SH-SY5Y (cell line): ENCODE measurements at regions not wholly inside any gene's neighbourhood (a gene's known extent, or its start where the extent isn't known, plus 50 kb on each side); places are given as distances from the start of the nearest gene placed in this dataset.

Experiments
- GATA2 ChIP-seq: IDR thresholded peaks from 2 replicates; pipeline ENCODE4 v1.6.1; 2011; ENCODE audit warnings: mild to moderate bottlenecking, low read depth, low read length
- GATA3 ChIP-seq: IDR thresholded peaks from 2 replicates; pipeline ENCODE4 v1.6.1; 2011; ENCODE audit warnings: low read depth, mild to moderate bottlenecking, low read length, moderate library complexity

DNA sequence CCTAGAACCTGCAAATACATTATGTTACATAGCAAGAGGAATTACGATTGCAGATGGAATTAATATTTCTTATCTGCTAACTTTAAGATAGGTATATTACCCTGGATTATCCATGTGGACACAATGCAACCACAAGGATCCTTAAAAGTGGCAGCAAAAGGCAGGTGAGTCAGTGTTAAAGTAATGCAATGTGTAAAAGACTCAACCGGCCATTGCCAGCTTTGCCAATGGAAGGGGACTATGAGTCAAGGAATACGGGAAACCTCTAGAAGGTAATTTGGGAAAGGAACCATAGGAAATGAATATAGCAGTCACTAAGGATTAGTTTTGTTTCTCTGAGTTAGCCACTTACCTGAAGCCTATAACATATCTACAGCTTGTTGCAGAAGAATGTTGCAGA is 692.1 kb upstream of the ZP4 start:
- TF ChIP-seq GATA3, result no peak
- TF ChIP-seq GATA2, result no peak

DNA sequence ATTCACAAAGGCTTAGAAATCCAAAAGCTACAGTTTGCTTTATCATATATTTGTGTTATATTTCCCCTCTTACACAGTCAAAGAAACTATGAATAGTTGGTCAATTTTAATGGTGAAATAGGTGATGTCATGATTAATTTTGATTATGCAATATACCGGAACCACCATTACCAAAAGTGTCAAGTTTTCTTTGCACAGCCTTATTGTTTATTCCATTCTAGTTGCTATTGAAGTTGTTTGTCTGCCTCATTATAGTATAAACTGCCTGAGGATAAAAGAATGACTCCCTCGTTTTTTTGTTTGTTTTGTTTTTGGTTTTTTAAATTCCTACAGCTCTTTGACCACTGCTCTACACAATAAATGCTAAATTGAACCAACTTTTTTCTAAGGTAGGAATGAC is 690.6 kb upstream of the ZP4 start:
- TF ChIP-seq GATA2, result no peak
- TF ChIP-seq GATA3, result no peak

DNA sequence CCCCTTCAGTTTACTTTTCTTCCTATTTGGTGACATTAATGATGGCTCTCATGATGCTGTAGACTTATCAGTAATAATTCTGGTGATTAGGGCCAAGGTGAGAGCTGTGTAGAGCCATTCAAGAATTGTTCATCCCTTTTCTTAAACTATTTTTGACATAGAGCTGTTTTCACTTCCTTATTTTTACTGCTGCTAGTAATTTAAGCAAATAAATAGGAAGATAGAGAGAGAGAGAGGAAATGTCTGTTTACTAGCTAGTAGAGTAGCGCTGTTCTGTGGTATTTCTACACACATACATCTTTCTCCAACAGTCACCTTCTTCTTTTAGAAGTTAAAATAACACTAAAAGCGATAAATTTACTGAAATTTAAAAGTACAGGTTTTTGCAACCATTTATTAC is 678.0 kb upstream of the ZP4 start:
- TF ChIP-seq GATA2, result no peak
- no peak for TF ChIP-seq GATA3

DNA sequence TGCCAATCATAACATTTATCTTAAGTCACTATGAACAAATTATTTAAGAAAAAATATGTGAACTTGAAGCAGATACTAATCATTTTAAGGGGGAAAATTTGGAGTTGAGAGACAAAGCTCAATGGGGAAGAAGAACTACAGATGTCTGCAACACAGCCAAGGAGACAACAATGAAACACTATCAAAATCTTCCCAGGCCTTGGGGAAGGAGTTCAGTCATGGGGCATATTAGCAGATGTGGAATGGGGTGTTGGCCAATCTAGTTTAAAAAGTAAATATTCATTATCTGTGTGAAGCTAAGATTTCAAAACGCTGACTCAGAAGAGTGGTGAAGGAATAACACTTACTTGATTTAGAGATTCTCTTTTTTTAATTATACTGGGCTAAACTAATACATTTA is 671.6 kb upstream of the ZP4 start:
- TF ChIP-seq GATA3 (no peak), GATA2 (no peak)

DNA sequence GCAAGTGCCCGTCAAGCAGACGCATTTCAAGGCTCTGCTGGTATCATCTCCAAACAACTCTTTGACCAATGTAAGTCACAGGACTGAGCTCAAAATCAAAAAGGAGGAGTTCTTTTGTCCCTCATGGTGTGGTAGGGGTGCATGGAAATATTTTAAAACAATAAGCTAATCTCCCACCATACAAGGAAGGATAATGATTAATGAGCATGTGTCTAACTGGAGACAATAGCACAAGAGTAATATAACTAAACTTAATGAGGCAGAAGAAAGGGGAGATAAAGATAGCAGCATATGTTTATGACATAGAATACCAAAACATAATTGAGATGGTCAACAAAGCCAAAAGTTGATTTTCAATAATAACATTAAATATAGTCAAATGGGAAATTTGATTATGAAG is 668.0 kb upstream of the ZP4 start:
- no peak for TF ChIP-seq GATA2
- no peak for TF ChIP-seq GATA3

DNA sequence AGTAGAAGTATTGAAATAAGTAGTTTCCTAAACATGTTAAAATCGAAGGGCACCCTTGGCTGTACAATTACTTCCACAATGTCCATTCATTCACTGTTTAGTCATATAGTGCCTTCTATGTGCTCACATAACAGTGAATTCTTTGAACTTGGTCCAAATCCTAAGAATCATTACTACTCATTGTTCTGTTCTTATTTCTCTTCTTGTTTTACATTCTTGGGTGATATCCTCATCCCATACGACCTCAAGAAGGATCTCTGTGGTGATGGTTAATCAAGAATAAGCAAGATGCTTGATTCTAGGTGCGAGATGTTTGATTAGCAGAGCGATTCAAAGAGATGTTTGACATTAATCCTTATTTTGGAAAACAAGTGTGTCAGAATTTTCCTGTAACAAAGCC is 667.4 kb upstream of the ZP4 start:
- no peak for TF ChIP-seq GATA3
- no peak for TF ChIP-seq GATA2

DNA sequence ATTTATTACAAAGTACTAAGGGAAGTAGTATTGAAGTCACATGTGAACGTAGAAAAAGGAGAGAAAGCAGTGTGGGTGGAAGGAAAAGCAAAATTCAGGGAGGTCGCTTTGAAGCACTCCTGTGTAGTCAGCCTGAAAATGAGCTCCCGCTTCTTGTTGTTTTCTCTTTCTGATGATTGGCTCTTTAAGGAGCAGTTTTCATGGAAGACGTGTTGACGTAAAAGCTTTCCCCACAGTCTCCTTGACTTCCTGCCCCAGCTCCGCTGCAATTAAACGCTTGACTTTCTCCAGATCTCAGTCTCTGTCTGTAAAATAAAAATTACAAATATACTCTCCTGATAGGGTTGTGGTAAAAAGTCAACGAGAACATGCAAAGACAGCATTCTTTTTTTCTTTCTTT is 661.5 kb upstream of the ZP4 start:
- no peak for TF ChIP-seq GATA3
- TF ChIP-seq GATA2, result no peak

DNA sequence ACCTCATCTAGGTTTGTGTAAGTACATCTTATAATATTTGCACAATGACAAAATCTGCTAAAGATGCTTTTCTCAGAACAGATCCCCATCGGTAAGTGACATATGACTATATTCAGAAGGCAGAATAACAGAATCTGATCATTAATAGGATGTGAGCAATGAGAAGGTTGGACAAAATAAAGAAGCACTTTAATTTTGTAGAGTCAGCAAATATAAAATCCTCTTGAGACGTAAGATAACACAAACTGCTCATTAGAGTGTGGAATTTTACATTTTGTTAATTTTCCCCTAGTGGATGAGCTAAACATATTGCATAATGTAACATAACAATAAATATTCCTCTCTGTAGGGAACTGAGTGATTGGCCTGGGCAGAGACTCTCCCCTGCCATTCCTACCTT is 658.4 kb upstream of the ZP4 start:
- TF ChIP-seq GATA3 (no peak), GATA2 (no peak)

DNA sequence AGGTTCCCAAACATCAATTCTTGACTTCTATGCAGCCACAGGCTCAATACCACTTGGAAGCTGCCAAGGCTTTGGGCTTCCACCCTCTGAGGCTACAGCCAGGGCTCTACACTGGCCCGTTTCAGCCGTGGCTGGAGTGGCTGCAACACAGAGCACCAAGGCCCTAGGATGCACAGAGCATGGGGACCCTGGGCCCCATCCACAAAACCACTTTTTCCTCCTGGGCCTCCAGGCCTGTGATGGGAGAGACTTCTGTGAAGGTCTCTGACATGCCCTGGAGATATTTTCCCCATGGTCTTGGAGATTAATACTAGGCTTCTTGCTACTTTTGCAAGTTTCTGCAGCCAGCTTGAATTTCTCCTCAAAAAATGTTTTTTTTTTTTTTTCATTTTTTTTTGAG is 655.4 kb upstream of the ZP4 start:
- no peak for TF ChIP-seq GATA2
- no peak for TF ChIP-seq GATA3

DNA sequence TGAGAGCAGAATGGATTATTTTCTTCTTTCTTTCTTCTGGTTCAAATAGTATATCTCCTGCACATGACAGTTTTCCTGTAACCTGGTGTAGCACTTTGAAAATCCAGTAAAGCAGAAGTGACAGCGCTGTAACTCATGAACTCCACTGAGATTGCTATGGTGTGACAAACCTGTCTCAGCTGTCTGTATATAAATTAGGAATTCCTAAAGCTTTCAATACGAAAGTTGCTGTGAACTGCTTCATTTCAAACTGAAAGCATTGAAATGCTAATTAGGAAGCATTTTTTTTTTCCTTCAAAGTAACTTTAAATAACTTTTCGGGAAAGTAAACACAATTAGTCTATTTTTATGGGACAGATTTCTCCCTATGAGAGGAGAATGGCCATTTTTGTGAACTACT is 646.9 kb upstream of the ZP4 start:
- TF ChIP-seq GATA3, result no peak
- no peak for TF ChIP-seq GATA2

DNA sequence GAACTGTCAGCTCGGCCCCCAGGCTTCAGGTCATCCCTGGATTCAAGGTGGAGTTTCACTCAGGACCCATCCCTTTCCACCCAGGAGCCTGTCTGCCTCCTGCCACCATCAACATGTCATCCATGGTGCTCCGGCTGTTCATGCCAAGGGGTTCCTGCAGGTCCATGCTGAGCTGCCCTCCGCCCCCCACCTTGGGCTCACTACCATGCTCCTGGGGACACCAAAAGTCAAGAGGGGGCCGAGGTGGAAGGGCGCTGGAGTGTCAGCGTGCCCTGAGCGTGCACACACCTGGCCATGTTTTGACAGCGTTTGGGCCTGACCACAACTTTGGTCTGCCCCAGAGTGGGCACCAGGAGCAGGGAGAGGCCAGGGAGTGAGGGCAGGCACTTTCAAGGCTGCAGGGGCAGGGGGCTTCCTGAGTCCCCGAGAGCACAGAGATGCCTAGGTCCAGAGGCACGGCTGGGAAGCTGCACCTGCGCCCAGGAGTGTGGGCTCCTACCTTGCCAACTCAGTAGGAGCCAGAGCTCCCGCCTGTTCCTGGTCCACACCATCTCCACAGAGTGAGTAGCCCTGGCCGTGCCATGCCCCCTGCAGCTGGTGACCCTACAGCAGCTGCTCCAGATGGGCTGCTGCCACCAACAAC is 639.6 kb upstream of the ZP4 start:
- TF ChIP-seq GATA2, result no peak

DNA sequence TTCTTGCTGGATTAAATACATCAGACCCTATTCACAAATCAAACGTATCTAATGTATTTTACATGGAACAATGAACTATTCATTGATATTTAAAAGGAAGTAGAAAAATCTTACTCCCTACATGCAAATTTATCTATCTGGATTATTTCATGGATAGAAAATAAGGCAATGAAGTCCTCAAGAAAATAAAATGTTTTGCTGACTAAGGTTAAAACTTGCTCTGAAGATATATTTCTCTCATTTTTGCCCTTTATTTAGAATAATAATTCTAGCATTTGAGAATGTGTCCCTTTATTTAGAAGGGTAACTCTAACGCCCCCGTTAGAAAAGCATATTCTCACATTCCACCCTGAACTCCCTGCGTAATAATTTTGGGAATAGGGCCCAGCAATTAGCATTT is 627.0 kb upstream of the ZP4 start:
- TF ChIP-seq GATA2 (no peak), GATA3 (no peak)

DNA sequence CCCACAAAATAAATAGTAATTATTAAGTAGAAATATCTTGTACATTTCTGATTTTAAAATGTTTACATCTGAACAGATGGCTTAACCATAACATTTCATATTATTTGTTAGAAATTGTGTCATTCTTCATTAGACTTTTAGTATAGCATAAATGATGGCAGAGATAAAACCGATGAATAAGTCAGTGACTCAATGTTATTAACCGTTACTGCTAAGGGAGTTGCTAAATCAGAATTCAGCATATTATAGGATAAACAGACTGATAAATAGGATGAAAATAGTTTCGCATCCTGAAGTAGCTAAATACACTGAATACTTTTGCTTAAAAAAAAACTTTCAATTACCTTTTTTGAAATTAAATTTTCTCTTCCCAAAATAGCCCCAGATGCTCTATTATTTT is 610.6 kb upstream of the ZP4 start:
- TF ChIP-seq GATA3 (no peak), GATA2 (no peak)

DNA sequence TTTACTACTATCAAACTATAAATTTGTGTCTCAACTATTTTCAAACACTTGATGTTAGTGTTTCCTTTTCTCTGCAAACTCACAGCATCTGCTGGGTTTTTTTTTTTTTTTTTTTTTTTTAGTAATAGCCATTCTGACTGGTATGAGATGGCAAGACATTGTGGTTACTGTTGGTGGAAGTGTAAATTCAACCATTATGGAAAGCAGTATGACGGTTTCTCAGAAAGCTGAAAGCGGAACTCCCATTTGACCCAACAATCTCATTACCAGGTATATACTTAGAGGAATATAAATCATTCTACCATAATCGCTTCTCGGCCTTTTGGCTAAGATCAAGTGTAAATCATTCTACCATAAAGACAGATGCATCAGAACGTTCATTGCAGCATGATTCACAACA is 608.3 kb upstream of the ZP4 start:
- TF ChIP-seq GATA3, result no peak
- TF ChIP-seq GATA2, result no peak

DNA sequence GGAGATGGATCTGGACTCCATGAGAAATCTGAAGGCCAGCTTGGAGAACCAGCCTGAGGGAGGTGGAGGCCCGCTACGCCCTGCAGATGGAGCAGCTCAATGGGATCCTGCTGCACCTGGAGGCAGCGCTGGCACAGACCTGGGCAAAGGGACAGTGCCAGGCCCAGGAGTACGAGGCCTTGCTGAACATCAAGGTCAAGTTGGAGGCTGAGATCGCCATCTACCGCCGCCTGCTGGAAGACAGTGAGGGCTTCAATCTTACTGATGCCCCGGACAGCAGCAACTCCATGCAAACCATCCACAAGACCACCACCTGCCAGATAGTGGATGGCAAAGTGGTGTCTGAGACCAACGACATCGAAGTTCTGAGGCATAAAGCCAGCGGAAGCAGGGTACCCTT is 601.5 kb upstream of the ZP4 start:
- no peak for TF ChIP-seq GATA2

DNA sequence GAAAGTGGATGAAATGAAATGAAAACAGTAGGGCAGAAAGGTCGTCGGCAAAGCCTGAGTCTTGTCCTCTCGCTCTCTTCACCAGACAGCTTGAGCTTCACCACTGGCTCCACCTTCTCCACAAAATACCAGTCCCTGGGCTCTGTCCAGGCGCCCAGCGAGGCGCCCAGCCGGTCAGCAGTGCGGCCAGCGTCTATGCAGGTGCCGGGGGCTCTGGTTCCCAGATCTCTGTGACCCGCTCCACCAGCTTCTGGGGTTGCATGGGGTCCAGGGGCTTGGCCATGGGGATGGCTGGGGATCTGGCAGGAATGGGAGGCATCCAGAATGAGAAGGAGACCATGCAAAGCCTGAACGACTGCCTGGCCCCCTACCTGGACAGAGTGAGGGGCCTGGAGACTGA is 600.5 kb upstream of the ZP4 start:
- TF ChIP-seq GATA2, result no peak
- no peak for TF ChIP-seq GATA3
